K562 (cell line): ENCODE measurements at regions not wholly inside any gene's neighbourhood (a gene's known extent, or its start where the extent isn't known, plus 50 kb on each side); places are given as distances from the start of the nearest gene placed in this dataset.

Experiments used
- BRCA1 ChIP-seq, 2 experiments: fragments of 450-650 bp in 1 of 2; sonication (generic) in 1 of 2; formaldehyde crosslinking in 1 of 2; IDR thresholded peaks; 2 replicates each; pipeline versions ENCODE4 v1.5.0 to v1.6.1; 2017 to 2020; ENCODE audit warnings: mild to moderate bottlenecking in 1 of 2, missing genetic modification reagents in 1 of 2
- BRF1 ChIP-seq: IDR thresholded peaks from 3 replicates; pipeline ENCODE4 v1.6.1; 2011; ENCODE audit warnings: borderline replicate concordance, mild to moderate bottlenecking; ENCODE audit not compliant: insufficient read length; ENCODE audit errors: extremely low read depth
- CEBPG ChIP-seq, 3 experiments: fragments of 200-800 bp in 1 of 3; sonication (Bioruptor generic) in 1 of 3; sonication (generic) in 1 of 3; formaldehyde crosslinking in 1 of 3; IDR thresholded peaks in 2 of 3; conservative IDR thresholded peaks in 1 of 3; 2 replicates each; pipeline versions ENCODE4 v1.6.1 to v1.8.0; 2016 to 2022; ENCODE audit warnings: missing compliant biosample characterization in 2 of 3, missing genetic modification characterization in 2 of 3, mild to moderate bottlenecking in 1 of 3, missing genetic modification reagents in 1 of 3
- ETV1 ChIP-seq: fragments of 450-650 bp; conservative IDR thresholded peaks from 2 replicates; pipeline ENCODE4 v1.6.1; 2016; ENCODE audit warnings: missing genetic modification characterization, control low read depth, low read depth, missing compliant biosample characterization
- FOXA1 ChIP-seq: fragments of 450-650 bp; IDR thresholded peaks from 2 replicates; pipeline ENCODE4 v1.6.1; 2016; ENCODE audit warnings: mild to moderate bottlenecking, borderline replicate concordance
- JUN ChIP-seq, 2 experiments: sonication (generic) in 1 of 2; formaldehyde crosslinking in 1 of 2; IDR thresholded peaks; 2 replicates each; pipeline versions ENCODE4 v1.6.1 to v1.8.0; 2012 to 2022; ENCODE audit warnings: borderline replicate concordance in 2 of 2, mild to moderate bottlenecking in 2 of 2, improper control_type of control experiment in 1 of 2, low read depth in 1 of 2, low read length in 1 of 2, missing genetic modification reagents in 1 of 2
- L3MBTL2 ChIP-seq: fragments of 450-650 bp; IDR thresholded peaks from 2 replicates; pipeline ENCODE4 v1.6.1; 2016; ENCODE audit warnings: mild to moderate bottlenecking, moderate library complexity
- MYBL2 ChIP-seq, 2 experiments: fragments of 450-650 bp in 1 of 2; sonication (generic) in 1 of 2; formaldehyde crosslinking in 1 of 2; IDR thresholded peaks; 2 replicates each; pipeline versions ENCODE4 v1.6.1 to v1.8.1; 2017 to 2022; ENCODE audit warnings: borderline replicate concordance in 1 of 2, inconsistent platforms in 1 of 2, low read depth in 1 of 2, mild to moderate bottlenecking in 1 of 2, missing genetic modification reagents in 1 of 2, moderate library complexity in 1 of 2
- NEUROD1 ChIP-seq: fragments of 150-350 bp; IDR thresholded peaks from 2 replicates; pipeline ENCODE4 v1.6.1; 2014; ENCODE audit warnings: borderline replicate concordance, low read length, low read depth; ENCODE audit not compliant: partially characterized antibody
- OTX1 ChIP-seq: fragments of 450-650 bp; formaldehyde crosslinking; IDR thresholded peaks from 2 replicates; pipeline ENCODE4 v1.4.0; 2022; ENCODE audit warnings: mild to moderate bottlenecking
- SMARCB1 ChIP-seq: IDR thresholded peaks from 2 replicates; pipeline ENCODE4 v1.6.1; 2011; ENCODE audit warnings: improper control_type of control experiment, low read depth; ENCODE audit not compliant: insufficient read length
- SMARCC2 ChIP-seq: fragments of 450-650 bp; IDR thresholded peaks from 2 replicates; pipeline ENCODE4 v1.6.1; 2017; ENCODE audit warnings: antibody characterized with exemption, moderate library complexity, mild to moderate bottlenecking, low read depth
- TARDBP ChIP-seq: fragments of 450-650 bp; IDR thresholded peaks from 2 replicates; pipeline ENCODE4 v1.6.1; 2016
- ZBTB17 ChIP-seq: fragments of 450-650 bp; formaldehyde crosslinking; IDR thresholded peaks from 2 replicates; pipeline ENCODE4 v1.4.0; 2020; ENCODE audit warnings: mild to moderate bottlenecking
- ZC3H11A ChIP-seq: IDR thresholded peaks from 2 replicates; pipeline ENCODE4 v1.6.1; 2012; ENCODE audit warnings: low read depth, low read length, improper control_type of control experiment
- ZKSCAN3 ChIP-seq: fragments of 250-450 bp; sonication (Bioruptor Pico); IDR thresholded peaks from 2 replicates; pipeline ENCODE4 v1.4.0; 2020
- ZNF699 ChIP-seq: fragments of 250-450 bp; sonication (Bioruptor Pico); IDR thresholded peaks from 2 replicates; pipeline ENCODE4 v1.8.0; 2021; ENCODE audit warnings: mild to moderate bottlenecking, moderate library complexity; ENCODE audit not compliant: insufficient replicate concordance
- ZNF780A ChIP-seq: fragments of 250-450 bp; sonication (Bioruptor Pico); IDR thresholded peaks from 2 replicates; pipeline ENCODE4 v1.5.0; 2021; ENCODE audit warnings: mild to moderate bottlenecking
- ZNF79 ChIP-seq: fragments of 250-450 bp; sonication (Bioruptor Pico); IDR thresholded peaks from 2 replicates; pipeline ENCODE4 v1.4.0; 2020; ENCODE audit warnings: low read depth, mild to moderate bottlenecking, moderate library complexity
- ZNF830 ChIP-seq: fragments of 250-450 bp; sonication (Bioruptor Pico); IDR thresholded peaks from 2 replicates; pipeline ENCODE4 v1.5.0; 2021; ENCODE audit warnings: mild to moderate bottlenecking
- TF ChIP-seq, protein P1 (sequence below): fragments of 150-350 bp; IDR thresholded peaks from 2 replicates; pipeline ENCODE4 v1.6.1; 2014; ENCODE audit warnings: low read depth, mild to moderate bottlenecking, low read length, borderline replicate concordance
- TF ChIP-seq, protein P2 (sequence below): sonication (generic); formaldehyde crosslinking; IDR thresholded peaks from 2 replicates; pipeline ENCODE4 v1.8.1; 2023; ENCODE audit warnings: mild to moderate bottlenecking, missing genetic modification reagents

- no peak; the same call in 1 of the 2 replicates for TF ChIP-seq MYBL2 (IDR thresholded peaks at IDR 0.05; ENCODE audit: low read depth)
- TF ChIP-seq MYBL2 (CRISPR knock-in tag; IDR thresholded peaks at IDR 0.05; ENCODE audit: borderline replicate concordance), result no peak
- no peak for TF ChIP-seq TARDBP
- no peak for TF ChIP-seq ZC3H11A
- TF ChIP-seq NEUROD1, result no peak
- no peak for TF ChIP-seq ZNF780A (CRISPR knock-in tag)
- TF ChIP-seq L3MBTL2, result peak; percentile 88
- TF ChIP-seq, protein P1, sequence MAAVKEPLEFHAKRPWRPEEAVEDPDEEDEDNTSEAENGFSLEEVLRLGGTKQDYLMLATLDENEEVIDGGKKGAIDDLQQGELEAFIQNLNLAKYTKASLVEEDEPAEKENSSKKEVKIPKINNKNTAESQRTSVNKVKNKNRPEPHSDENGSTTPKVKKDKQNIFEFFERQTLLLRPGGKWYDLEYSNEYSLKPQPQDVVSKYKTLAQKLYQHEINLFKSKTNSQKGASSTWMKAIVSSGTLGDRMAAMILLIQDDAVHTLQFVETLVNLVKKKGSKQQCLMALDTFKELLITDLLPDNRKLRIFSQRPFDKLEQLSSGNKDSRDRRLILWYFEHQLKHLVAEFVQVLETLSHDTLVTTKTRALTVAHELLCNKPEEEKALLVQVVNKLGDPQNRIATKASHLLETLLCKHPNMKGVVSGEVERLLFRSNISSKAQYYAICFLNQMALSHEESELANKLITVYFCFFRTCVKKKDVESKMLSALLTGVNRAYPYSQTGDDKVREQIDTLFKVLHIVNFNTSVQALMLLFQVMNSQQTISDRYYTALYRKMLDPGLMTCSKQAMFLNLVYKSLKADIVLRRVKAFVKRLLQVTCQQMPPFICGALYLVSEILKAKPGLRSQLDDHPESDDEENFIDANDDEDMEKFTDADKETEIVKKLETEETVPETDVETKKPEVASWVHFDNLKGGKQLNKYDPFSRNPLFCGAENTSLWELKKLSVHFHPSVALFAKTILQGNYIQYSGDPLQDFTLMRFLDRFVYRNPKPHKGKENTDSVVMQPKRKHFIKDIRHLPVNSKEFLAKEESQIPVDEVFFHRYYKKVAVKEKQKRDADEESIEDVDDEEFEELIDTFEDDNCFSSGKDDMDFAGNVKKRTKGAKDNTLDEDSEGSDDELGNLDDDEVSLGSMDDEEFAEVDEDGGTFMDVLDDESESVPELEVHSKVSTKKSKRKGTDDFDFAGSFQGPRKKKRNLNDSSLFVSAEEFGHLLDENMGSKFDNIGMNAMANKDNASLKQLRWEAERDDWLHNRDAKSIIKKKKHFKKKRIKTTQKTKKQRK, result no peak
- TF ChIP-seq SMARCC2, result peak; percentile 89
- no peak for TF ChIP-seq OTX1 (CRISPR knock-in tag)
- no peak for TF ChIP-seq ETV1 (tag)
- no peak for TF ChIP-seq ZNF79 (CRISPR knock-in tag)
- TF ChIP-seq, protein P2, sequence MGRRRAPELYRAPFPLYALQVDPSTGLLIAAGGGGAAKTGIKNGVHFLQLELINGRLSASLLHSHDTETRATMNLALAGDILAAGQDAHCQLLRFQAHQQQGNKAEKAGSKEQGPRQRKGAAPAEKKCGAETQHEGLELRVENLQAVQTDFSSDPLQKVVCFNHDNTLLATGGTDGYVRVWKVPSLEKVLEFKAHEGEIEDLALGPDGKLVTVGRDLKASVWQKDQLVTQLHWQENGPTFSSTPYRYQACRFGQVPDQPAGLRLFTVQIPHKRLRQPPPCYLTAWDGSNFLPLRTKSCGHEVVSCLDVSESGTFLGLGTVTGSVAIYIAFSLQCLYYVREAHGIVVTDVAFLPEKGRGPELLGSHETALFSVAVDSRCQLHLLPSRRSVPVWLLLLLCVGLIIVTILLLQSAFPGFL (CRISPR knock-in tag), result no peak
- no peak for TF ChIP-seq ZKSCAN3
- peak; percentile 99 for TF ChIP-seq JUN (IDR thresholded peaks at IDR 0.05; ENCODE audit: borderline replicate concordance, low read depth, low read length)
- TF ChIP-seq JUN (CRISPR knock-in tag; IDR thresholded peaks at IDR 0.05; ENCODE audit: borderline replicate concordance), result peak; percentile 61; the same call in 1 of the 2 replicates
- TF ChIP-seq ZNF830 (CRISPR knock-in tag), result no peak
- peak; percentile 80 for TF ChIP-seq SMARCB1
- TF ChIP-seq CEBPG (CRISPR knock-in tag; IDR thresholded peaks at IDR 0.05), result peak; percentile 55; the same call in 1 of the 2 replicates
- no peak for TF ChIP-seq CEBPG (tag; conservative IDR thresholded peaks at IDR 0.05 in 1 of 2, IDR thresholded peaks at IDR 0.05 in 1 of 2)
- no peak for TF ChIP-seq BRCA1 (IDR thresholded peaks at IDR 0.05)
- TF ChIP-seq BRCA1 (CRISPR knock-in tag; IDR thresholded peaks at IDR 0.05), result no peak
- TF ChIP-seq FOXA1, result no peak
- no peak for TF ChIP-seq ZBTB17 (CRISPR knock-in tag)
- no peak for TF ChIP-seq BRF1
- TF ChIP-seq ZNF699, result no peak
Observed at GRCh38 chr2:12106440-12107080, 360.1 kb downstream of the LPIN1 start (continued).
